OCI-LY1 (cell line): ENCODE measurements at regions not wholly inside any gene's neighbourhood (a gene's known extent, or its start where the extent isn't known, plus 50 kb on each side); places are given as distances from the start of the nearest gene placed in this dataset.

Source experiments
- H2AFZ ChIP-seq: fragments of 200-600 bp; sonication (generic), shearing (Covaris generic); 2 replicates; pipeline ENCODE4 v1.6.0; 2014; ENCODE audit warnings: antibody characterized with exemption, mild to moderate bottlenecking, low read length
- H3F3A ChIP-seq: fragments of 200-600 bp; sonication (generic), shearing (Covaris generic); 2 replicates; pipeline ENCODE4 v1.6.0; 2014; ENCODE audit warnings: mild to moderate bottlenecking, antibody characterized with exemption, low read length, moderate library complexity; ENCODE audit not compliant: insufficient read depth
- H3K27ac ChIP-seq: fragments of 200-600 bp; sonication (generic); 2 replicates; pipeline ENCODE4 v1.5.1; 2014; ENCODE audit warnings: low read length, mixed run types, mild to moderate bottlenecking, low read depth; ENCODE audit not compliant: poor library complexity, severe bottlenecking
- H3K27me3 ChIP-seq: fragments of 200-600 bp; sonication (generic); 2 replicates; pipeline ENCODE4 v1.6.0; 2014; ENCODE audit warnings: antibody characterized with exemption, mild to moderate bottlenecking, low read length, moderate library complexity; ENCODE audit not compliant: insufficient read depth
- H3K36me3 ChIP-seq: fragments of 200-600 bp; sonication (generic); 2 replicates; pipeline ENCODE4 v1.6.1; 2014; ENCODE audit warnings: mild to moderate bottlenecking, antibody characterized with exemption, low read length, moderate library complexity, mixed read lengths; ENCODE audit not compliant: insufficient read depth
- H3K4me1 ChIP-seq: fragments of 200-600 bp; sonication (generic); 2 replicates; pipeline ENCODE4 v1.5.1; 2014; ENCODE audit warnings: mild to moderate bottlenecking, low read length, moderate library complexity; ENCODE audit not compliant: insufficient read depth, severe bottlenecking
- H3K4me2 ChIP-seq: fragments of 200-600 bp; sonication (generic), shearing (Covaris generic); 2 replicates; pipeline ENCODE4 v1.6.1; 2014; ENCODE audit warnings: low read length
- H3K4me3 ChIP-seq: fragments of 200-600 bp; sonication (generic); 2 replicates; pipeline ENCODE4 v1.5.1; 2014; ENCODE audit warnings: low read length, low read depth, mild to moderate bottlenecking, mixed read lengths; ENCODE audit not compliant: poor library complexity, severe bottlenecking
- H3K79me2 ChIP-seq: fragments of 200-600 bp; shearing (Covaris generic); 2 replicates; pipeline ENCODE4 v1.6.1; 2016; ENCODE audit warnings: mixed run types, low read length, mixed read lengths; ENCODE audit not compliant: insufficient read depth
- H3K9ac ChIP-seq: fragments of 200-600 bp; sonication (generic), shearing (Covaris generic); 2 replicates; pipeline ENCODE4 v1.6.1; 2014; ENCODE audit warnings: mild to moderate bottlenecking, low read length, mixed read lengths
- H3K9me2 ChIP-seq: fragments of 200-600 bp; sonication (generic), shearing (Covaris generic); 2 replicates; pipeline ENCODE4 v1.6.1; 2014; ENCODE audit warnings: low read depth, mild to moderate bottlenecking, low read length, mixed read lengths
- H3K9me3 ChIP-seq: fragments of 200-600 bp; shearing (Covaris generic); 2 replicates; pipeline ENCODE4 v1.6.1; 2014; ENCODE audit warnings: low read length, mixed read lengths
- H4K20me1 ChIP-seq: fragments of 200-600 bp; sonication (generic), shearing (Covaris generic); 2 replicates; pipeline ENCODE4 v1.6.0; 2016; ENCODE audit warnings: mild to moderate bottlenecking, low read length; ENCODE audit not compliant: insufficient read depth
- EZH2 ChIP-seq: fragments of 200-600 bp; sonication (generic), shearing (Covaris generic); IDR thresholded peaks from 2 replicates; pipeline ENCODE4 v1.8.0; 2017; ENCODE audit warnings: borderline replicate concordance, mixed run types, mild to moderate bottlenecking, antibody characterized with exemption, low read length, moderate library complexity, mixed read lengths
- TF ChIP-seq, protein P1 (sequence below): fragments of 200-600 bp; sonication (generic), shearing (Covaris generic); IDR thresholded peaks from 2 replicates; pipeline ENCODE4 v1.5.1; 2017; ENCODE audit warnings: mild to moderate bottlenecking, antibody characterized with exemption, low read length, moderate library complexity, mixed read lengths

DNA sequence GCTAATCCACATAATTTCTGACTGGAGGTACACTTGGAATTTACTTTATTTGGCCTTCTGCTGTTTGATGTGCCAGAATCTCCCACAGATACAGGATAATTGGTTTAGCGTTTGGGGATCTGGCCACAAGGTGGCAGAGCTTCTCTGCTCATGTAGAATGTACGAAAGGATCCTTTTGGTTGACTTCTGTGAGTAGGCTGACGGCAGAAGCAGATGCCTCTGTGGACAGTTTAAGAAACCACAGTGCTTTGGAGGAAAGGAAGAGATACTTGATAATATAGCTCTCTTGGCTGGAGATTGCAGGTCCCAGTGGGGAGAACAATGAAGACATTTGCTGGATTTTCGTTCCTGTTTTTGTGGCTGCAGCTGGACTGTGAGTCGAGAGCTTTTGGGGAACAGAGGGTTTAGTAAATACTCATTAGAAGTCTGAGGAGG lies 75.3 kb upstream of the OR4E1 start:
- Histone ChIP-seq H2AFZ (no peak overlapping the region), H3K9me2 (no peaks in the 10 kb centered on the region), H4K20me1 (no peaks in the 10 kb centered on the region), H3K27me3 (no peaks in the 10 kb centered on the region), H3K4me2 (no peak overlapping the region), H3K4me3 (no peak overlapping the region), H3K4me1 (no peaks in the 10 kb centered on the region), H3K9ac (no peak overlapping the region), H3K36me3 (no peaks in the 10 kb centered on the region), H3K9me3 (no peaks in the 10 kb centered on the region), H3K27ac (no peak overlapping the region), H3F3A (no peaks in the 10 kb centered on the region), H3K79me2 (no peaks in the 10 kb centered on the region)
- TF ChIP-seq, protein P1, sequence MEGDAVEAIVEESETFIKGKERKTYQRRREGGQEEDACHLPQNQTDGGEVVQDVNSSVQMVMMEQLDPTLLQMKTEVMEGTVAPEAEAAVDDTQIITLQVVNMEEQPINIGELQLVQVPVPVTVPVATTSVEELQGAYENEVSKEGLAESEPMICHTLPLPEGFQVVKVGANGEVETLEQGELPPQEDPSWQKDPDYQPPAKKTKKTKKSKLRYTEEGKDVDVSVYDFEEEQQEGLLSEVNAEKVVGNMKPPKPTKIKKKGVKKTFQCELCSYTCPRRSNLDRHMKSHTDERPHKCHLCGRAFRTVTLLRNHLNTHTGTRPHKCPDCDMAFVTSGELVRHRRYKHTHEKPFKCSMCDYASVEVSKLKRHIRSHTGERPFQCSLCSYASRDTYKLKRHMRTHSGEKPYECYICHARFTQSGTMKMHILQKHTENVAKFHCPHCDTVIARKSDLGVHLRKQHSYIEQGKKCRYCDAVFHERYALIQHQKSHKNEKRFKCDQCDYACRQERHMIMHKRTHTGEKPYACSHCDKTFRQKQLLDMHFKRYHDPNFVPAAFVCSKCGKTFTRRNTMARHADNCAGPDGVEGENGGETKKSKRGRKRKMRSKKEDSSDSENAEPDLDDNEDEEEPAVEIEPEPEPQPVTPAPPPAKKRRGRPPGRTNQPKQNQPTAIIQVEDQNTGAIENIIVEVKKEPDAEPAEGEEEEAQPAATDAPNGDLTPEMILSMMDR, result peak; percentile 74
- TF ChIP-seq EZH2, result no peak

DNA sequence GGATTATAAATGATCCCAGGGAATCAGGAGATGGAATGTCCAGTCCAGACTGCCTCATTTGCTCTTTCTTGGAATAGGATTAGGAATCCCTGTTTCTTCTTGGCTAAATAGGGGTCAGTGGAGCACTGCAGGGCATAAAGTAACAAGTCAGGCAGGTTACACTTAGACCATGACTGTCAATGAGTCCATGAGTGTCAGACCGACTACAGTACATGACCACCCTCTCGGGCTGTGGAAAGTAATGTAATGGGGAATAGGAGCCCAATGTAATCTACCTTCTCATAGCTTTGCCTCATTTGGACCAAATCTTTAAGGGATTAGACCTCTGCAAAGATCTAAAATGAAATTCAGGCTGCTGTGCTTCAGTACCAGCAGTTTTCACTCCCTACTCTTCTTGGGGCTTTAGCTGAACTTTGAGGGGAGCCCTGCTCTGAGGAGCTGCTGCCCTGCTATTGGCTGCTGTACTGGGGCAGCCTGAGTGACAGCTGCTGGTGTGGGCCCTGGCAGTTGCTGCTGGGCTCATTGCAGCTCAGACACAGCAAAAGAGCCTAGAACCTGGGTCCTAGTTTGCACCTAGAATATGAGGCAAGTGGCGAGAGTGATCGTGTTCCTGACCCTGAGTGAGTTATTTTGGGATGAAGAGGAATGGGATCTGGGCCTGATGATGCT lies 62.2 kb upstream of the OR4E1 start:
- Histone ChIP-seq H3K9me3 (no peaks in the 10 kb centered on the region), H3K4me3 (no peak overlapping the region), H3K9me2 (no peaks in the 10 kb centered on the region), H3K79me2 (no peaks in the 10 kb centered on the region), H3K27ac (no peak overlapping the region), H3K4me1 (no peaks in the 10 kb centered on the region), H3K27me3 (no peaks in the 10 kb centered on the region), H3K9ac (no peak overlapping the region), H3K4me2 (no peak overlapping the region), H3F3A (no peaks in the 10 kb centered on the region), H3K36me3 (no peaks in the 10 kb centered on the region), H4K20me1 (no peaks in the 10 kb centered on the region), H2AFZ (no peak overlapping the region)
- no peak for TF ChIP-seq EZH2
- TF ChIP-seq, protein P1, result no peak

DNA sequence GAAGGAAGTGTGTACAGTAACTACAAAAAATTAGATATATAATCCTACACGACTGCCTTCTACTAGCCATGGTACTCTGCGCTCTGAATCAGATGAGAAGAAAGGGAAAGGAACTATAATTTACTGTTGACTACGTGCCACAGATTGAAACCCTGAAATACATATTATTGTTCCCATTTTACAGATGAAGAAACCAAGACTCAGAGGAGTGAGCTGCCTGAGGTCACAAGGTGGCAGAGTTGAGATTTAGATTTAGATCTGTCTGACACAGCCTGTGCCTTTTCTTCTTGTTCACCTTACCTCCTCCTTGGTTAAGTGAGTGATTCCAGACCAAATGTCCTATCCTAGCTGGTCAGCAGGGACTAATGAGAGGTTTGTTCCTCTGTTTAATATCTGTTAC lies 61.6 kb upstream of the OR4E1 start:
- H3K9ac ChIP-seq, result no peak overlapping the region
- no peaks in the 10 kb centered on the region for H3K36me3 ChIP-seq
- H3K9me2 ChIP-seq, result no peaks in the 10 kb centered on the region
- no peak overlapping the region for H3K4me3 ChIP-seq
- TF ChIP-seq EZH2, result no peak
- TF ChIP-seq, protein P1, result no peak
- H3K4me1 ChIP-seq, result no peaks in the 10 kb centered on the region
- H3F3A ChIP-seq, result no peaks in the 10 kb centered on the region
- H2AFZ ChIP-seq, result no peak overlapping the region
- no peaks in the 10 kb centered on the region for H3K79me2 ChIP-seq
- H3K27me3 ChIP-seq, result no peaks in the 10 kb centered on the region
- H4K20me1 ChIP-seq, result no peaks in the 10 kb centered on the region
- H3K4me2 ChIP-seq, result no peak overlapping the region
- H3K27ac ChIP-seq, result no peak overlapping the region
- no peaks in the 10 kb centered on the region for H3K9me3 ChIP-seq
